Transverse colon (tissue), 4 donors: ENCODE measurements at regions not wholly inside any gene's neighbourhood (a gene's known extent, or its start where the extent isn't known, plus 50 kb on each side); places are given as distances from the start of the nearest gene placed in this dataset.

Experiments used
- DNase-seq: peaks from one replicate; pipeline ENCODE4 v3.0.0-alpha.2; 2019
- H3K27ac ChIP-seq, 4 donors: fragments of 200-600 bp; sonication (generic); 2 replicates each; pipeline ENCODE4 v1.5.1; 2016 to 2018; ENCODE audit warnings: inconsistent platforms in 4 of 4
- H3K27me3 ChIP-seq: fragments of 200-600 bp; sonication (generic); 2 replicates; pipeline ENCODE4 v1.5.1; 2017; ENCODE audit warnings: inconsistent platforms
- H3K36me3 ChIP-seq, 4 donors: fragments of 200-600 bp; sonication (generic); 2 replicates each; pipeline ENCODE4 v1.5.1; 2017 to 2019; ENCODE audit warnings: inconsistent platforms in 4 of 4
- H3K4me1 ChIP-seq, 4 donors: fragments of 200-600 bp; sonication (generic); 2 replicates each; pipeline ENCODE4 v1.5.1; 2017 to 2020; ENCODE audit warnings: inconsistent platforms in 4 of 4
- H3K4me3 ChIP-seq, 4 donors: fragments of 200-600 bp; sonication (generic); 1 replicate in 1 of 4; 2 replicates in 3 of 4; pipeline versions ENCODE4 v1.5.1 to v1.6.1; 2017 to 2019; ENCODE audit warnings: inconsistent platforms in 4 of 4
- H3K9me3 ChIP-seq, 2 donors: fragments of 200-600 bp; sonication (generic); 2 replicates each; pipeline ENCODE4 v1.5.1; 2017 to 2019; ENCODE audit warnings: inconsistent platforms in 2 of 2
- EP300 ChIP-seq: sonication (generic); formaldehyde crosslinking; IDR thresholded peaks from one replicate; pipeline ENCODE4 v1.6.1; 2017; ENCODE audit warnings: antibody characterized with exemption, low read depth
- POLR2A ChIP-seq: fragments of 450-650 bp; IDR thresholded peaks from one replicate; pipeline ENCODE4 v1.6.1; 2016; ENCODE audit warnings: antibody characterized with exemption, mild to moderate bottlenecking, moderate library complexity
- POLR2AphosphoS5 ChIP-seq, 3 donors: sonication (generic); formaldehyde crosslinking; IDR thresholded peaks; one replicate each; pipeline ENCODE4 v1.6.1; 2016; ENCODE audit warnings: antibody characterized with exemption in 3 of 3
- WGBS, 2 donors: methylation state at CpG; one replicate each; pipeline ENCODE4 v1.1.5; 2018; ENCODE audit warnings: low coverage in 1 of 2; 5-methylcytosine and 5-hydroxymethylcytosine counted together
- in situ Hi-C, 4 donors: fragments of 200-750 bp; cut with MboI; loops; one replicate each; pipeline versions ENCODE4 v1.15.0 to v1.15.1; 2017; ENCODE audit warnings: low sequenced_read_pairs in 3 of 4, low pct_ligation_motif_present in 1 of 4, low pct_unique_long_range_greater_than_20kb in 1 of 4
- intact Hi-C: fragments of 100-400 bp; cut with DNase I; formaldehyde crosslinking; loops from one replicate; pipeline ENCODE4 v1.15.1; 2023; ENCODE audit warnings: low total_unique reads
- TF ChIP-seq, protein P1 (sequence below), 5 experiments: fragments of 200-600 bp in 3 of 5; fragments of 450-650 bp in 2 of 5; sonication (generic) in 3 of 5; IDR thresholded peaks; 1 replicate in 2 of 5; 2 replicates in 3 of 5; pipeline ENCODE4 v1.5.1; 2016 to 2017; ENCODE audit warnings: antibody characterized with exemption in 5 of 5, inconsistent platforms in 3 of 5, mild to moderate bottlenecking in 2 of 5, moderate library complexity in 1 of 5

DNA sequence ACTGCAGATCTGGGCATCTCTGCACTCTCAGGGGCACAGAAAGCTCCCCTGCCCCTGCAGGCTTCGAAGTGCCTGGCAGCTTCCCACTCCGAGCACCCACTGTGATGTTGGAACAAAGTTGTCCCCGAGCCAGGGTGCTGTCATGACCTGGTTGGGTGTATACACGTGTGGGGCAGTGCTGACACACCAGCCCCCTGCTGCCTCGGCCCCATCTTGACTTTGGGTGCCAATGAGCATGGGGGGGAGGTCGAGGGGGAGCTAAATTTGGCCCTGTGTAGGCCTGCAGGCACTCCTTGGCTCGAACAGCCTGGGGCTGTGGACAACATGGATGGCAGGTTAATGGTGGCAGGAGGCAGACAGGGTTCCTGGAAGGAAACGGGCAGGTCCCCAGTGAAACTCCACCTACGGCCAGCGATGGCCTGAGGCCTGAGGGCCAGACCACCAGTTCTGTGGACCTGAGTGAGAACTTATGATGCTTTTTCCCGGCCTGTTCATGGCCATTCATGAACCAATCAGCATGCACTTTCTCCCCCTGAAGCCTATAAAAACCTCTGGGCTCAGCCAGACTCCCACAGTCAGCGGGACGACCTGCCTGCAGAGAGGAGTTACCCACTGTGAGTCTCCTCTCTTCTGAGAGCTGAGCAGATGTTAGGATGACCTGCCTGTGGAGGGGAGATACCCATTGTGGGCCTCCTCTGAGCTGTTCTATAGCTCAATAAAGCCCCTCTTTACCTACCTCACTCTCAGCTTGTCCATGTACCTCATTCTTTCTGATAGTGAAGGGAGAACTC lies 1029.1 kb upstream of the GBE1 start:
- Histone ChIP-seq H3K27ac (no peak overlapping the region), H3K9me3 (no peaks in the 10 kb centered on the region), H3K4me3 (no peak overlapping the region), H3K36me3 (no peaks in the 10 kb centered on the region), H3K27me3 (no peaks in the 10 kb centered on the region), H3K4me1 (no peaks in the 10 kb centered on the region)
- no peak for TF ChIP-seq POLR2A
- no peak for TF ChIP-seq EP300
- TF ChIP-seq POLR2AphosphoS5 (IDR thresholded peaks at IDR 0.05), result no peak
- TF ChIP-seq, protein P1, sequence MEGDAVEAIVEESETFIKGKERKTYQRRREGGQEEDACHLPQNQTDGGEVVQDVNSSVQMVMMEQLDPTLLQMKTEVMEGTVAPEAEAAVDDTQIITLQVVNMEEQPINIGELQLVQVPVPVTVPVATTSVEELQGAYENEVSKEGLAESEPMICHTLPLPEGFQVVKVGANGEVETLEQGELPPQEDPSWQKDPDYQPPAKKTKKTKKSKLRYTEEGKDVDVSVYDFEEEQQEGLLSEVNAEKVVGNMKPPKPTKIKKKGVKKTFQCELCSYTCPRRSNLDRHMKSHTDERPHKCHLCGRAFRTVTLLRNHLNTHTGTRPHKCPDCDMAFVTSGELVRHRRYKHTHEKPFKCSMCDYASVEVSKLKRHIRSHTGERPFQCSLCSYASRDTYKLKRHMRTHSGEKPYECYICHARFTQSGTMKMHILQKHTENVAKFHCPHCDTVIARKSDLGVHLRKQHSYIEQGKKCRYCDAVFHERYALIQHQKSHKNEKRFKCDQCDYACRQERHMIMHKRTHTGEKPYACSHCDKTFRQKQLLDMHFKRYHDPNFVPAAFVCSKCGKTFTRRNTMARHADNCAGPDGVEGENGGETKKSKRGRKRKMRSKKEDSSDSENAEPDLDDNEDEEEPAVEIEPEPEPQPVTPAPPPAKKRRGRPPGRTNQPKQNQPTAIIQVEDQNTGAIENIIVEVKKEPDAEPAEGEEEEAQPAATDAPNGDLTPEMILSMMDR (IDR thresholded peaks at IDR 0.05), result no peak
- DNase-seq, result no peak
- intact Hi-C loops (no loop called here), in situ Hi-C loops (no loop called here)
- WGBS, 2 donors, result 58% methylated on average over 13 of the region's 13 CpGs; no CpG with 5 or more reads in 1 of the 2 donors

GRCh38 chr3:82783194-82783593 lies 1021.7 kb upstream of the GBE1 start:
- WGBS, 2 donors, result 59 to 86% methylated on average over 3 of the region's 3 CpGs

GRCh38 chr3:82773207-82773606 lies 1011.8 kb upstream of the GBE1 start:
- TF ChIP-seq POLR2AphosphoS5 (IDR thresholded peaks at IDR 0.05) (no peak), EP300 (no peak)

More at GRCh38 chr3:82783194-82783593, 1021.7 kb upstream of the GBE1 start:
- in situ Hi-C loops (no loop called here), intact Hi-C loops (no loop called here)
- no peak for DNase-seq
- Histone ChIP-seq H3K4me3 (no peak overlapping the region), H3K27ac (no peak overlapping the region), H3K9me3 (peaks cover 0 to 1% of the 10 kb centered on the region in 2 donors), H3K27me3 (no peaks in the 10 kb centered on the region), H3K4me1 (no peaks in the 10 kb centered on the region), H3K36me3 (no peaks in the 10 kb centered on the region)
- TF ChIP-seq POLR2AphosphoS5 (IDR thresholded peaks at IDR 0.05) (no peak), EP300 (no peak), POLR2A (no peak)
- TF ChIP-seq, protein P1 (IDR thresholded peaks at IDR 0.05), result no peak

DNA sequence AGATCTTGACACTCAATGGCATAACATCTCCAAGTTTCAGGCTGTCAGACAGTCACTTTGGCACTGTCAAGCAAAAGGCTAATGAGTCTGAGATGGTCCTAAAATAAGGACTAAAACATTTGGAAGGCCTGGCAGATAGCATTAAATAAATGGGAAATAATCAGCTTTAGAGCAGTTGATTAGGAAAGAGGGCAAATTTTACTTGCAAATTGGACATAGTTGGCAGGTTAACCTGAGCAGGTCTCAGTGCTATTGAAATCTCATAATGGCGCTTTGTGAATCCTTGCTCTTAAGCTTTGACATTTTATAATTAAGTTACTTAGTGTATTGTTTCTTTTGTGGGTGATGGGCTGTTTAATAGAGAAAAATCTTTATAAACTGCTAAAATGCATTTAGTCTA lies 1003.1 kb upstream of the GBE1 start:
- Histone ChIP-seq H3K27ac (no peak overlapping the region), H3K4me1 (no peaks in the 10 kb centered on the region), H3K36me3 (no peaks in the 10 kb centered on the region), H3K27me3 (no peaks in the 10 kb centered on the region), H3K4me3 (no peak overlapping the region), H3K9me3 (no peaks in the 10 kb centered on the region)
- 92 to 94% methylated on average over 1 of the region's 1 CpG for WGBS, 2 donors
- in situ Hi-C loops (no loop called here), intact Hi-C loops (no loop called here)
- no peak for DNase-seq
- TF ChIP-seq POLR2AphosphoS5 (IDR thresholded peaks at IDR 0.05), result no peak
- TF ChIP-seq EP300, result no peak

More at GRCh38 chr3:82773207-82773606, 1011.8 kb upstream of the GBE1 start:
- Histone ChIP-seq H3K36me3 (no peaks in the 10 kb centered on the region), H3K27me3 (no peaks in the 10 kb centered on the region), H3K9me3 (peaks cover 0 to 2% of the 10 kb centered on the region in 2 donors), H3K27ac (no peak overlapping the region), H3K4me3 (no peak overlapping the region), H3K4me1 (no peaks in the 10 kb centered on the region)
- intact Hi-C loops (no loop called here), in situ Hi-C loops (no loop called here)
- WGBS, 2 donors, result 76 to 88% methylated on average over 4 of the region's 4 CpGs
- DNase-seq, result no peak

GRCh38 chr3:82761858-82762257 lies 1000.4 kb upstream of the GBE1 start:
- Histone ChIP-seq H3K4me3 (no peak overlapping the region), H3K36me3 (no peaks in the 10 kb centered on the region), H3K9me3 (no peaks in the 10 kb centered on the region), H3K27ac (no peak overlapping the region), H3K4me1 (no peaks in the 10 kb centered on the region), H3K27me3 (no peaks in the 10 kb centered on the region)
- intact Hi-C loops, result no loop called here
- TF ChIP-seq POLR2AphosphoS5 (IDR thresholded peaks at IDR 0.05), result no peak
- no peak for TF ChIP-seq EP300
- TF ChIP-seq POLR2A, result no peak
- TF ChIP-seq, protein P1 (IDR thresholded peaks at IDR 0.05), result no peak
- no peak for DNase-seq
- in situ Hi-C loops, result no loop called here
- 47 to 67% methylated on average over 1 of the region's 1 CpG for WGBS, 2 donors
